AG04449 (cell line): ENCODE measurements at regions not wholly inside any gene's neighbourhood (a gene's known extent, or its start where the extent isn't known, plus 50 kb on each side); places are given as distances from the start of the nearest gene placed in this dataset.

Experiments used
- CTCF ChIA-PET: fragments of 350-600 bp; formaldehyde crosslinking; extraction: SDS; loops from one replicate; lab custom pipeline; 2021; ENCODE audit warnings: antibody characterized with exemption; lab: Yijun Ruan, JAX
- POLR2A ChIA-PET: fragments of 400-600, 350-600 bp; formaldehyde crosslinking; extraction: SDS; loops from one replicate; lab custom pipeline; 2020; ENCODE audit warnings: antibody characterized with exemption, inconsistent platforms; lab: Yijun Ruan, JAX
- DNase-seq: peaks from one replicate; pipeline ENCODE4 v3.0.0-alpha.2; 2010; ENCODE audit warnings: low read depth, low spot score
- H3K4me3 ChIP-seq: 2 replicates; pipeline ENCODE4 v1.5.1; 2011; ENCODE audit warnings: low read depth, mild to moderate bottlenecking, control low read depth, low read length
- TF ChIP-seq, protein P1 (sequence below): IDR thresholded peaks from one replicate; pipeline ENCODE4 v1.5.1; 2011; ENCODE audit warnings: mild to moderate bottlenecking, moderate library complexity, low read length, control low read depth, inconsistent platforms; ENCODE audit not compliant: insufficient read depth; ENCODE audit errors: missing control alignments

GRCh38 chr12:59166457-59166856 is 246.2 kb upstream of the LRIG3 start:
- no peak for DNase-seq
- no peak overlapping the region for H3K4me3 ChIP-seq
- ChIA-PET POLR2A (no interaction called here), CTCF (interaction anchor here (1.0 to 10.7 kb wide), 6 partner anchors 11 to 1183 kb away, joined by 3 to 161 read pairs (median 6); no protein-coding TSS in a partner anchor)
- TF ChIP-seq, protein P1, sequence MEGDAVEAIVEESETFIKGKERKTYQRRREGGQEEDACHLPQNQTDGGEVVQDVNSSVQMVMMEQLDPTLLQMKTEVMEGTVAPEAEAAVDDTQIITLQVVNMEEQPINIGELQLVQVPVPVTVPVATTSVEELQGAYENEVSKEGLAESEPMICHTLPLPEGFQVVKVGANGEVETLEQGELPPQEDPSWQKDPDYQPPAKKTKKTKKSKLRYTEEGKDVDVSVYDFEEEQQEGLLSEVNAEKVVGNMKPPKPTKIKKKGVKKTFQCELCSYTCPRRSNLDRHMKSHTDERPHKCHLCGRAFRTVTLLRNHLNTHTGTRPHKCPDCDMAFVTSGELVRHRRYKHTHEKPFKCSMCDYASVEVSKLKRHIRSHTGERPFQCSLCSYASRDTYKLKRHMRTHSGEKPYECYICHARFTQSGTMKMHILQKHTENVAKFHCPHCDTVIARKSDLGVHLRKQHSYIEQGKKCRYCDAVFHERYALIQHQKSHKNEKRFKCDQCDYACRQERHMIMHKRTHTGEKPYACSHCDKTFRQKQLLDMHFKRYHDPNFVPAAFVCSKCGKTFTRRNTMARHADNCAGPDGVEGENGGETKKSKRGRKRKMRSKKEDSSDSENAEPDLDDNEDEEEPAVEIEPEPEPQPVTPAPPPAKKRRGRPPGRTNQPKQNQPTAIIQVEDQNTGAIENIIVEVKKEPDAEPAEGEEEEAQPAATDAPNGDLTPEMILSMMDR = no peak

DNA sequence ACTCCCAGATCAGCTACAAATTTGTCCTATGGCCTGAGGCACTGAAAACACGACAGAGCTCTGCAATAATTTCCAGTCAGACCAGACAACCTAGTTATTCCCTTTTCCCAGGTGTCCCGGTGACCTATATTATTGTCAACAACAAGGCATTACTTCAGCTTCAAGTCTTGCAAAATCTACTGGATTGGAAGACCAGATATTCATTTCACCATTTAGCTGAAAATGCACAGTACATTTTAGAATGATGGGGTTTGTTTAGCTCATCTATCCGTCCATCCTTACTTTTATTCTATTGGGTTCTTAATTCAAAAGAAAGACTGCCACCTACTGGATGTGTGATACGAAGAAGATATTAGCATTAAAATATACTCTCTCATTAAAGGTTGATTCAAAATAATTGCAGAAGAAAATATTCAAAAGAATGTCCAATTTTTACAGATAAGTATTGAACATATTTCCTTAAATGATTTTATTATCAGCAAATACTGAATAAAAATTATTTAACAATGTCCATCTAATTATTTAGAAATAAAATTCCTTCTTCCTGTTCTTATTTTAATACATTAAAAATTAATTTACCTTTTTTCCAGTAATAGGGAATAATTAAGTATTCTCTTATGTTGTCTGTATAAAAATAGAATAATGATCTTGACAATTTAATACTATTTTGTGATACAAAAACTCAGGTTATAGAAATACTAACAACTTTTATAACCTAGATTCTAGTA is 244.9 kb upstream of the LRIG3 start:
- TF ChIP-seq, protein P1 = peak; percentile 15
- CTCF ChIA-PET = interaction anchor here (0.7 to 10.7 kb wide), 20 partner anchors 8 to 1182 kb away, joined by 3 to 161 read pairs (median 4); no protein-coding TSS in a partner anchor
- no peak for DNase-seq
- no peak overlapping the region for H3K4me3 ChIP-seq
- POLR2A ChIA-PET = no interaction called here

DNA sequence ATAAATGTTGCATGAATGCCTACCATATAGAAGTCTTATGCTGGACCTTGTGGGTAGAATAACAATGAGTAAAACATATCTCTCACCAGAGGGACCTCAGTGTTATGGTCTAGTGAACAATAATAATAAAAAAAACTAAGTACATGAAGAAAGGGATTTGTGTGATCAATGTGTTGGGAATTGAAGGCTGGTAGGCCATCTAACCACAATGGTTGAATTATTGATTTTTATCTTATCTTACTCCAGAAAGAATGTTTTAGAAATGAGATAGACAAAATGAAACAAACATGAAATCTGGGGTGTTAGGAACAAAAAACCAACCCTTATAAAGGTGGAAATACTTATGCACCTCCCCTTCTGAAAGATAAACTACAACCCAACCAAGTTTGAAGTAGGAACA is 243.9 kb upstream of the LRIG3 start:
- ChIA-PET POLR2A (no interaction called here), CTCF (interaction anchor here (0.9 to 10.7 kb wide), 19 partner anchors 9 to 1181 kb away, joined by 3 to 161 read pairs (median 3); no protein-coding TSS in a partner anchor)
- TF ChIP-seq, protein P1 = no peak
- H3K4me3 ChIP-seq = no peak overlapping the region
- DNase-seq = no peak

DNA sequence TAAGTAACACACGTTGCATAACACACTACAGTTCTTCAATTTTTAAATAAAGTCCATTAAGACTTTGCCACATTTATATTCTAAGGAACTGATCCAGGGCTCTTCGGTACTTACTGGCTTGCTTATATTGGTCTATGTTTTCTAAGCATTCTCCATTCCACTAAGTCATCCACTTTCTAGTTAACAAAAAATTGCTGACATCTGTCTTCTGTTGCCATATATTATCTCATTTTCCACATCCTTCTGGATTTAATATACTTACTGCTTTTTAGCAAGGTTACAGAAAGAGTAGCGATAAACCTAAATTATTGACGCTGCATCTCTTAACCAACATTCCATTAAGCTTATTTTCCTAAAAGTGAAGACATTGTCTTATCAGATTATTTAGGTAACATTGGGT is 238.4 kb upstream of the LRIG3 start:
- DNase-seq = no peak
- no peak overlapping the region for H3K4me3 ChIP-seq
- ChIA-PET CTCF (interaction anchor here (1.7 to 3.1 kb wide), 4 partner anchors 8 to 1175 kb away, joined by 5 to 19 read pairs (median 11); no protein-coding TSS in a partner anchor), POLR2A (no interaction called here)
- TF ChIP-seq, protein P1 = no peak

- no peak for DNase-seq
- H3K4me3 ChIP-seq = no peak overlapping the region
- TF ChIP-seq, protein P1 = no peak
- POLR2A ChIA-PET = no interaction called here
- CTCF ChIA-PET = interaction anchor here (1.7 to 3.1 kb wide), 3 partner anchors 9 to 1174 kb away, joined by 5 to 19 read pairs (median 6); no protein-coding TSS in a partner anchor
These were observed 237.8 kb upstream of the LRIG3 start for GRCh38 chr12:59158066-59158465.

- CTCF ChIA-PET = interaction anchor here (1.0 kb wide), 2 partner anchors 9 to 11 kb away, joined by 3 to 4 read pairs; no protein-coding TSS in a partner anchor
- no peak for DNase-seq
- POLR2A ChIA-PET = no interaction called here
- no peak overlapping the region for H3K4me3 ChIP-seq
- TF ChIP-seq, protein P1 = no peak
These were observed 235.1 kb upstream of the LRIG3 start for GRCh38 chr12:59155448-59155847.
